ENCODE measurements at regions not wholly inside any gene's neighbourhood (a gene's known extent, or its start where the extent isn't known, plus 50 kb on each side); places are given as distances from the start of the nearest gene placed in this dataset.

GRCh38 chr2:128498589-128498988, 179.9 kb upstream of the HS6ST1 start:
- TF ChIP-seq, protein P1, sequence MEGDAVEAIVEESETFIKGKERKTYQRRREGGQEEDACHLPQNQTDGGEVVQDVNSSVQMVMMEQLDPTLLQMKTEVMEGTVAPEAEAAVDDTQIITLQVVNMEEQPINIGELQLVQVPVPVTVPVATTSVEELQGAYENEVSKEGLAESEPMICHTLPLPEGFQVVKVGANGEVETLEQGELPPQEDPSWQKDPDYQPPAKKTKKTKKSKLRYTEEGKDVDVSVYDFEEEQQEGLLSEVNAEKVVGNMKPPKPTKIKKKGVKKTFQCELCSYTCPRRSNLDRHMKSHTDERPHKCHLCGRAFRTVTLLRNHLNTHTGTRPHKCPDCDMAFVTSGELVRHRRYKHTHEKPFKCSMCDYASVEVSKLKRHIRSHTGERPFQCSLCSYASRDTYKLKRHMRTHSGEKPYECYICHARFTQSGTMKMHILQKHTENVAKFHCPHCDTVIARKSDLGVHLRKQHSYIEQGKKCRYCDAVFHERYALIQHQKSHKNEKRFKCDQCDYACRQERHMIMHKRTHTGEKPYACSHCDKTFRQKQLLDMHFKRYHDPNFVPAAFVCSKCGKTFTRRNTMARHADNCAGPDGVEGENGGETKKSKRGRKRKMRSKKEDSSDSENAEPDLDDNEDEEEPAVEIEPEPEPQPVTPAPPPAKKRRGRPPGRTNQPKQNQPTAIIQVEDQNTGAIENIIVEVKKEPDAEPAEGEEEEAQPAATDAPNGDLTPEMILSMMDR (conservative IDR thresholded peaks at IDR 0.05; ENCODE audit: low read depth, low read length), result no peak
- TF ChIP-seq EZH2 (IDR thresholded peaks at IDR 0.05; ENCODE audit: low read length, unreplicated experiment) (no peak), EZH2phosphoT487 (IDR thresholded peaks at IDR 0.05; ENCODE audit: borderline replicate concordance, low read length) (no peak)
